ENCODE measurements at regions not wholly inside any gene's neighbourhood (a gene's known extent, or its start where the extent isn't known, plus 50 kb on each side); places are given as distances from the start of the nearest gene placed in this dataset.

DNA sequence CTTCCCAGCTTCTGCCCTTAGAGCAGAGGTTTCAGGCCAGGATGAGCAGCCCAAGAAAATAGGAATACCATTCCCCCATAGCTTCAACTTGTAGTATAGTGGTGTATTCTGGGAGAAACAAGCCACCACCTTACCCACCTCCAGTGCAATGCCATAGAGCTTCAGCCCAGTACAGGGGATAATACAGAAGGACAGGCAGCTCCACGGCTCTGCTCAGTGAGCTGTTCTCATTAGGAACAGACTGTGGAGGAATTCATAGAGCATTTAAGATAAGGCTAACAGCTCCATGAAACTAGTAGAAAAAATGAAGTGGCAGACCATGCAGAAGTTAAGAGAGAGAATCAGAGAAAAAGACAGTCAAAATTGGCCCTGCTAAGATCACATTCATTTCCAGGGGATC is 294.7 kb upstream of the POGK start:
- Histone ChIP-seq H3K36me3 (ENCODE audit: insufficient read depth, low read length) (no peaks in the 10 kb centered on the region), H3K4me3 (ENCODE audit: low read length) (no peak overlapping the region), H3K9me3 (ENCODE audit: low read length) (no peaks in the 10 kb centered on the region), H3K27ac (ENCODE audit: low read depth, low read length) (no peak overlapping the region), H3K4me1 (ENCODE audit: insufficient read depth, low read length) (no peaks in the 10 kb centered on the region), H3K27me3 (ENCODE audit: insufficient read depth, low read length, poor library complexity, severe bottlenecking) (no peaks in the 10 kb centered on the region)
- ChIA-PET CTCF (no interaction called here), POLR2A (no interaction called here)
- no peak overlapping the region for H3K4me3 Mint-ChIP-seq
- peak overlapping the region in 1 of 8 donors; percentile 95 for H3K27ac Mint-ChIP-seq
- peaks cover 2 to 18% (median 13%) of the 10 kb centered on the region in 5 donors for H3K9me3 Mint-ChIP-seq
- H3K4me1 Mint-ChIP-seq, result no peaks in the 10 kb centered on the region
- peaks cover 5 to 8% of the 10 kb centered on the region in 2 donors for H3K27me3 Mint-ChIP-seq
- DNase-seq, result no peak
- no peaks in the 10 kb centered on the region for H3K36me3 Mint-ChIP-seq

DNA sequence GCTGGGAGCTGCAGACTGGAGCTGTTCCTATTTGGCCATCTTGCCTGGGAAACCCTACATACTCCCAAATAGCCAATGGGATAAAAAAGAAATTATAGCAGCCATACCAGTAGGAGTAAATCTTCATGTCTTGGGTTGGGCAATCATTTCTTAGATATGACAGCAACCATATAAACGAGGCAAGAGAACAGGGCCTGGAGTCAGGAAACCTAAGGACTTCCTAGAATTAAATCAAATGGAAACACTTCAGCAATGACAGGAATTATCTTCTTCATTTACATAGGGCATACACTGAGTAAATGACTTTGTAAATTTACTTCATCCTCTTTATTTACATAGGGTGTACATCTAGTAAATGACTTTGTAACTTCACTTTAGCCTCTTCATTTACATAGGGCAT is 286.6 kb upstream of the POGK start:
- peaks cover 13 to 21% of the 10 kb centered on the region in 2 donors for H3K27me3 Mint-ChIP-seq
- Histone ChIP-seq H3K4me1 (ENCODE audit: insufficient read depth, low read length) (no peaks in the 10 kb centered on the region), H3K27me3 (ENCODE audit: insufficient read depth, low read length, poor library complexity, severe bottlenecking) (no peaks in the 10 kb centered on the region), H3K27ac (ENCODE audit: low read depth, low read length) (no peak overlapping the region), H3K4me3 (ENCODE audit: low read length) (no peak overlapping the region), H3K9me3 (ENCODE audit: low read length) (no peaks in the 10 kb centered on the region), H3K36me3 (ENCODE audit: insufficient read depth, low read length) (no peaks in the 10 kb centered on the region)
- H3K27ac Mint-ChIP-seq, result no peak overlapping the region
- peaks cover 11 to 30% (median 25%) of the 10 kb centered on the region in 5 donors for H3K9me3 Mint-ChIP-seq
- CTCF ChIA-PET, result no interaction called here
- H3K36me3 Mint-ChIP-seq, result no peaks in the 10 kb centered on the region
- H3K4me1 Mint-ChIP-seq, result no peaks in the 10 kb centered on the region
- POLR2A ChIA-PET, result no interaction called here
- no peak overlapping the region for H3K4me3 Mint-ChIP-seq
- no peak for DNase-seq

DNA sequence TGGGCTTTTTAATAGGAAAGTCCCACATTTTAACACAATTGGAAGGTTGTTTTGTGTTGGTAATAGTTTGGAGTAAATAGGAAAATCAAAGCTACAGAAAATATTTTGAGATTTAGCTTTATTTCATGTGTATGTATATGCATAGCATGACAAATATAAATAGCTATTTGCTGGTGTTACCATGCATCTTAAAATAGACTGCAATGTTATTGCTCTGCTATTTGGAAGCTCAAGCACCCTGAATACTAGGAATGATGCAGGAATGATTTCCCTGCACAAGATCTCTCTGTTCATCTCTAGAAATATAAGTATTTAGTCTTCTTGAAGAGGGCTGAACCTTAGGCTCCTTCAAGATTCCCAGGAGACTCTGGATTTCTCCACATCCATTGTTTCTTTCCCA is 268.3 kb upstream of the POGK start:
- Histone ChIP-seq H3K9me3 (ENCODE audit: low read length) (no peaks in the 10 kb centered on the region), H3K27ac (ENCODE audit: low read depth, low read length) (no peak overlapping the region), H3K27me3 (ENCODE audit: insufficient read depth, low read length, poor library complexity, severe bottlenecking) (no peaks in the 10 kb centered on the region), H3K4me3 (ENCODE audit: low read length) (no peak overlapping the region), H3K4me1 (ENCODE audit: insufficient read depth, low read length) (no peaks in the 10 kb centered on the region), H3K36me3 (ENCODE audit: insufficient read depth, low read length) (no peaks in the 10 kb centered on the region)
- POLR2A ChIA-PET, result no interaction called here
- no peak overlapping the region for H3K27ac Mint-ChIP-seq
- CTCF ChIA-PET, result no interaction called here
- H3K36me3 Mint-ChIP-seq, result no peaks in the 10 kb centered on the region
- H3K4me1 Mint-ChIP-seq, result no peaks in the 10 kb centered on the region
- peaks cover 0 to 3% (median 0%) of the 10 kb centered on the region in 5 donors for H3K9me3 Mint-ChIP-seq
- peaks cover 2 to 8% of the 10 kb centered on the region in 2 donors for H3K27me3 Mint-ChIP-seq
- H3K4me3 Mint-ChIP-seq, result no peak overlapping the region
- DNase-seq, result no peak

DNA sequence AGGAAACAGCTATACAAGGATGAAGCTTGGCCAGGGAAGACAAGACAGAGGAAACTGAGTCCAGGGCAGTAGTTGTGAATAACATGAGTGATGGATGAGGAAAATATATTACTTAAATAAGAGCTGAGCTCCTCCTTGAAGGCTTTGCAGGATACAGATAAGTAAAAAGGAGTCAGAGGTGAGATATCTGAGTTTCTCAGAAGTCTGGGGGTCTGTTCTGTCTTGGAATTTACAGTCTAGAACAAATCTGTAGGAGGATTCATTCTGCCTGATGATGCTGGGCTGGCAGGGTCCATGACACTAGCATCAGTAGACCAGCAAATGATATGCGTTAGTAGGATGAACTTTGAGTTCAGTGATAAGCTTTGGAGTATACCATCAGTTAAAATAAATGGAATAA is 266.1 kb upstream of the POGK start:
- H3K4me3 ChIP-seq (ENCODE audit: low read length), result no peak overlapping the region
- no peaks in the 10 kb centered on the region for H3K9me3 ChIP-seq (ENCODE audit: low read length)
- DNase-seq, result no peak
- no peaks in the 10 kb centered on the region for H3K36me3 ChIP-seq (ENCODE audit: insufficient read depth, low read length)
- no peaks in the 10 kb centered on the region for H3K27me3 ChIP-seq (ENCODE audit: insufficient read depth, low read length, poor library complexity, severe bottlenecking)
- Mint-ChIP-seq H3K36me3 (no peaks in the 10 kb centered on the region), H3K27ac (no peak overlapping the region), H3K4me3 (no peak overlapping the region), H3K4me1 (no peaks in the 10 kb centered on the region), H3K9me3 (no peaks in the 10 kb centered on the region), H3K27me3 (peaks cover 2 to 15% of the 10 kb centered on the region in 2 donors)
- CTCF ChIA-PET, result no interaction called here
- H3K4me1 ChIP-seq (ENCODE audit: insufficient read depth, low read length), result no peaks in the 10 kb centered on the region
- no peak overlapping the region for H3K27ac ChIP-seq (ENCODE audit: low read depth, low read length)
- POLR2A ChIA-PET, result no interaction called here

DNA sequence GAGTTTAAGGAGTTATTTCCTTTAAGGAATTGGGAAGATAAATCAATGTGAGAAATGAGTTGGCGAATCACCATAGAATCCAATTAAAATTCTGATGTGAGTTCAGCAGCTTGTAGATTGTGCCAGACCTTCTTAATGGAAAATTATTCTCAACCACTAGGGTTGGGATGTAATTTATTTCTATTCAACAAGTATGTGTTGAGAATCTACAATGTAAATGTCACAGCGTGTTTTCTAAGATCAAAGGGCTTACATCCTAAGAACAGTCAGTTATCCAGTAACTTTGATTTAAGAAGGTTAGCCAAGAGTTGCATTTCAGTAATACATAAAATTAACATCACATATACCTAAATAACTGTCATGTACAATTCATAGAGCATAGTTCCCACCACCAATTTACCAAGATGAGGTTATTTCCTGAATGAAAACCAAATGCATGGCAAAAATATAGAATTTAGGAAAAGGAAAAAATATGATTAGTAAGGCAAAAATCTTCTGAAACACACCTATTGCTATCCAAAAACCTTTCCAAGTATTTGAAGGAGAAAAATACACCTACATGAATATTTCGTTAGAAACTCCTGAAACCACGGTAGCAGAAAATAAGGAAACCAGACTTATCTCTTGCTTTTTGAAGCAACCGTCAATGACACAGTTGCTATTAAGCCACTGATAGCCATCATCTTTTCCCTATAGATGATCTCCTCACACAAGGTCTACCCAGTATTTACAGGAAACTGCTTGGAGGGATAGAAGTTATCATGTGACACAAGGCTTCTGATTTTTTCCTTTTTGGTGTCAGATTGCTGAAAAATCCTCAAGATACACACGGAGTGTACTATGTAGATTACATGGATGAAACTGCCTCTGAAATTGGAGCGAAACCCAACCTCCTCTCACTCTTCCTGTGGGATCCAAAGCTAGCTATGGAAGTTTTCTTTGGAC is 259.4 kb upstream of the POGK start:
- POLR2A ChIA-PET, result no interaction called here
- Mint-ChIP-seq H3K36me3 (no peaks in the 10 kb centered on the region), H3K27me3 (peaks cover 11 to 31% of the 10 kb centered on the region in 2 donors)

DNA sequence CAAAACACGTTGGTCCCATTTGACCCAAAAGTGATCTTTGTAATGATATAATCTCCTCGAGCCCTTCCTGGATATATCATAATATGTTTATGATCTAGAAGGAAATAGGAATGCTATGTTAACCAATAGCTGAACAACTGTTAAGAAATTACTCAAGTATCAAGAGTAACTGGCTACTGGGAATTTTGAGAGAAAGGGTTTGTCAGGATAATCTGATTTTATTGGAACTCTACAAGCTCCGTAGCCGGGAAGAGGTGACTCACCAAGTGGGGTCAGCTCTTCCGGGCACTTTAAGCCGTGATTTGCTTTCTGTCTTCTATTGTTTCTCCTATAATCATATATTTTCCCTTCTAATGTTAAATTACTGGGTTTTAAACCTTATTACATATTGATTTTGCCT is 250.5 kb upstream of the POGK start:
- peaks cover under 1 to 23% of the 10 kb centered on the region in 2 donors for H3K27me3 Mint-ChIP-seq
- no peak for DNase-seq

More for the DNA sequence above, 259.4 kb upstream of the POGK start:
- CTCF ChIA-PET, result no interaction called here
- Histone ChIP-seq H3K9me3 (ENCODE audit: low read length) (no peaks in the 10 kb centered on the region), H3K4me3 (ENCODE audit: low read length) (no peak overlapping the region), H3K27me3 (ENCODE audit: insufficient read depth, low read length, poor library complexity, severe bottlenecking) (no peaks in the 10 kb centered on the region), H3K4me1 (ENCODE audit: insufficient read depth, low read length) (no peaks in the 10 kb centered on the region), H3K36me3 (ENCODE audit: insufficient read depth, low read length) (no peaks in the 10 kb centered on the region), H3K27ac (ENCODE audit: low read depth, low read length) (no peak overlapping the region)
- DNase-seq, result no peak
- Mint-ChIP-seq H3K9me3 (no peaks in the 10 kb centered on the region), H3K4me3 (no peak overlapping the region), H3K4me1 (no peaks in the 10 kb centered on the region), H3K27ac (no peak overlapping the region)

DNA sequence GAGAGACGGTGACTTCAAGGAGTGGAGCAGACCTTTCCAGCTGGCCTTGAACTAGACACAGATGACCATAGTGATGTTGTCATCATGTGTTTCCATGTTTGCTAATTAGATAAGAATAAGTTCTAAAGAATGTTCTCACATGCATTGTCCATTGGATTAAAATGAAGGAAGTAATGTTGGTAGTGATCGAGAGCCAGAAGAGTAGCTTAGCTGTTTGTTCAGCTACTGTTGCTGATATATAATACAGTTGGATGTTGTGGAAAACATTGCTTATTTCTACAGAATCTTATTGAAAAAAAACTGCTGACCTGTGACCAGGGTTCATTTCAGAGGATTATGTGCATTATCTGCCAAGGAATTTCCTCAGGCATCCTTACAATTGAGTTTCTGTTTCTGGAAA is 249.1 kb upstream of the POGK start:
- no peak overlapping the region for H3K4me3 Mint-ChIP-seq
- H3K4me3 ChIP-seq (ENCODE audit: low read length), result no peak overlapping the region
- no peaks in the 10 kb centered on the region for H3K9me3 Mint-ChIP-seq
- H3K27me3 Mint-ChIP-seq, result peaks cover 0 to 22% of the 10 kb centered on the region in 2 donors
- ChIA-PET POLR2A (no interaction called here), CTCF (no interaction called here)
- H3K36me3 Mint-ChIP-seq, result no peaks in the 10 kb centered on the region
- no peak for DNase-seq
- no peaks in the 10 kb centered on the region for H3K27me3 ChIP-seq (ENCODE audit: insufficient read depth, low read length, poor library complexity, severe bottlenecking)
- H3K36me3 ChIP-seq (ENCODE audit: insufficient read depth, low read length), result no peaks in the 10 kb centered on the region
- no peaks in the 10 kb centered on the region for H3K9me3 ChIP-seq (ENCODE audit: low read length)
- H3K4me1 ChIP-seq (ENCODE audit: insufficient read depth, low read length), result no peaks in the 10 kb centered on the region
- H3K27ac Mint-ChIP-seq, result no peak overlapping the region
- no peaks in the 10 kb centered on the region for H3K4me1 Mint-ChIP-seq
- no peak overlapping the region for H3K27ac ChIP-seq (ENCODE audit: low read depth, low read length)

More for the DNA sequence above, 250.5 kb upstream of the POGK start:
- no peaks in the 10 kb centered on the region for H3K4me1 Mint-ChIP-seq
- no peak overlapping the region for H3K27ac Mint-ChIP-seq
- Histone ChIP-seq H3K4me1 (ENCODE audit: insufficient read depth, low read length) (no peaks in the 10 kb centered on the region), H3K27ac (ENCODE audit: low read depth, low read length) (no peak overlapping the region), H3K9me3 (ENCODE audit: low read length) (no peaks in the 10 kb centered on the region), H3K36me3 (ENCODE audit: insufficient read depth, low read length) (no peaks in the 10 kb centered on the region), H3K4me3 (ENCODE audit: low read length) (no peak overlapping the region), H3K27me3 (ENCODE audit: insufficient read depth, low read length, poor library complexity, severe bottlenecking) (no peaks in the 10 kb centered on the region)
- H3K4me3 Mint-ChIP-seq, result no peak overlapping the region
- ChIA-PET POLR2A (no interaction called here), CTCF (no interaction called here)
- no peaks in the 10 kb centered on the region for H3K9me3 Mint-ChIP-seq
- H3K36me3 Mint-ChIP-seq, result no peaks in the 10 kb centered on the region

DNA sequence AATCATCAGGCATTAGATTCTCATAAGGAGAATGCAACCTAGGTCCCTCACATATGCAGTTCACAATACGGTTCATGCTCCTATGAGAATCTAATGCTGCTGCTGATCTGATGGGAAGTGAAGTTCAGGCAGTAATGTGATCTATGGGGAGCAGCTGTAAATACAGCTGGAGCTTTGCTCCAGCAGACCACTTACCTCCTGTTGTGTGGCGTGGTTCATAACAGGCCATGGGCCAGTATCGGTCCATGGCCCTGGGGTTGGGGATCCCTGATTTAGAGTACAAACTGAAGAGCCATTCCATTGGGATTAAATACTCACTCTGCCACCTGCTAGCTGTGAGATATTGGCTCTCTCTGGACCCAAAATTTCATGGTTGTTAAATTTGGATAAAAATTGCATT is 244.6 kb upstream of the POGK start:
- ChIA-PET POLR2A (no interaction called here), CTCF (no interaction called here)
- no peaks in the 10 kb centered on the region for H3K4me1 ChIP-seq (ENCODE audit: insufficient read depth, low read length)
- Mint-ChIP-seq H3K9me3 (no peaks in the 10 kb centered on the region), H3K36me3 (no peaks in the 10 kb centered on the region), H3K27me3 (peaks cover 3 to 26% of the 10 kb centered on the region in 2 donors), H3K4me1 (no peaks in the 10 kb centered on the region), H3K4me3 (no peak overlapping the region), H3K27ac (no peak overlapping the region)
- H3K4me3 ChIP-seq (ENCODE audit: low read length), result no peak overlapping the region
- no peak for DNase-seq
- H3K9me3 ChIP-seq (ENCODE audit: low read length), result no peaks in the 10 kb centered on the region
- H3K27me3 ChIP-seq (ENCODE audit: insufficient read depth, low read length, poor library complexity, severe bottlenecking), result no peaks in the 10 kb centered on the region
- no peaks in the 10 kb centered on the region for H3K36me3 ChIP-seq (ENCODE audit: insufficient read depth, low read length)
- no peak overlapping the region for H3K27ac ChIP-seq (ENCODE audit: low read depth, low read length)

Data from CD8-positive, alpha-beta memory T cell (primary cell).